ENCODE measurements at regions not wholly inside any gene's neighbourhood (a gene's known extent, or its start where the extent isn't known, plus 50 kb on each side); places are given as distances from the start of the nearest gene placed in this dataset.

GRCh38 chr12:46497739-46498138, 125.2 kb upstream of the SLC38A2 start:
- TF ChIP-seq RFX5 (IDR thresholded peaks at IDR 0.05) = no peak
- no peak for TF ChIP-seq HDAC2 (IDR thresholded peaks at IDR 0.05)
- TF ChIP-seq RNF2 (IDR thresholded peaks at IDR 0.05; ENCODE audit: borderline replicate concordance, low read depth) = no peak
- no peak for TF ChIP-seq CBX2 (IDR thresholded peaks at IDR 0.05; ENCODE audit: borderline replicate concordance, low read depth)
- no peak for TF ChIP-seq NR3C1 (IDR thresholded peaks at IDR 0.05)
- no peak for TF ChIP-seq EHF (CRISPR knock-in tag; IDR thresholded peaks at IDR 0.05)
- no peak for TF ChIP-seq SMC3 (IDR thresholded peaks at IDR 0.05)
- TF ChIP-seq BCL3 (IDR thresholded peaks at IDR 0.05) = no peak
- no peak for TF ChIP-seq ZFP36 (IDR thresholded peaks at IDR 0.05; ENCODE audit: borderline replicate concordance, partially characterized antibody)
- no peak for TF ChIP-seq SREBF2 (IDR thresholded peaks at IDR 0.05)
- no peak for TF ChIP-seq CHD2 (IDR thresholded peaks at IDR 0.05; ENCODE audit: low read length, partially characterized antibody)
- TF ChIP-seq EP300 (IDR thresholded peaks at IDR 0.05) = no peak
- no peak for TF ChIP-seq ESRRA (IDR thresholded peaks at IDR 0.05; ENCODE audit: borderline replicate concordance, low read length)
- TF ChIP-seq RAD21 (conservative IDR thresholded peaks at IDR 0.05 in 1 of 2, IDR thresholded peaks at IDR 0.05 in 1 of 2) = no peak
- TF ChIP-seq MAFK (IDR thresholded peaks at IDR 0.05; ENCODE audit: partially characterized antibody) = no peak
- TF ChIP-seq BHLHE40 (IDR thresholded peaks at IDR 0.05; ENCODE audit: low read depth, low read length) = no peak
- TF ChIP-seq HMGXB4 (CRISPR knock-in tag; IDR thresholded peaks at IDR 0.05; ENCODE audit: borderline replicate concordance) = no peak
- no peak for TF ChIP-seq MAZ (IDR thresholded peaks at IDR 0.05; ENCODE audit: borderline replicate concordance, low read depth, low read length)
- no peak for TF ChIP-seq REST (IDR thresholded peaks at IDR 0.05)
- TF ChIP-seq HOXB13 (CRISPR knock-in tag; IDR thresholded peaks at IDR 0.05; ENCODE audit: low read depth) = no peak
- H3K4me3 ChIP-seq = no peak overlapping the region
- no peak overlapping the region for H3K4me2 ChIP-seq
- 95% methylated on average over 1 of the region's 1 CpG for WGBS (ENCODE audit: missing lambda C conversion rate)
- ATAC-seq = no peak
- peak; percentile 49 for FAIRE-seq
- ChIA-PET CTCF (interaction anchor here (0.7 to 1.9 kb wide), 4 partner anchors 10 to 112 kb away, joined by 3 to 5 read pairs (median 3); no protein-coding TSS in a partner anchor), POLR2A (no interaction called here)
- peak overlapping the region in 1 of 2 experiments; percentile 75; a peak in 3 of 6 replicates for H3K27ac ChIP-seq
- H3K9me3 ChIP-seq = peaks cover 21% of the 10 kb centered on the region
- no peak for DNase-seq (ENCODE audit: low read depth in 1 of 2, low spot score in 1 of 2)
- peaks cover 24% of the 10 kb centered on the region for H3K4me1 ChIP-seq

GRCh38 chr12:46494424-46494823, 121.9 kb upstream of the SLC38A2 start:
- Histone ChIP-seq H3K4me1 (peaks cover 54% of the 10 kb centered on the region), H3K27ac (peak overlapping the region; percentile 88 to 92), H3K4me3 (no peak overlapping the region), H3K4me2 (peak overlapping the region; percentile 74), H3K9me3 (no peaks in the 10 kb centered on the region)
- POLR2A ChIA-PET = interaction anchor here (1.1 to 1.7 kb wide), 2 partner anchors 29 to 108 kb away, joined by 4 to 8 read pairs; no protein-coding TSS in a partner anchor
- peak; percentile 52 to 70; a peak in 3 of 6 replicates for ATAC-seq
- WGBS (ENCODE audit: missing lambda C conversion rate) = 2% methylated on average over 1 of the region's 1 CpG
- peak in 1 of 2 experiments; percentile 85 for DNase-seq (ENCODE audit: low read depth in 1 of 2, low spot score in 1 of 2)
- CTCF ChIA-PET = no interaction called here
- FAIRE-seq = peak; percentile 97
- TF ChIP-seq BCL3 (IDR thresholded peaks at IDR 0.05) (no peak; the same call in 2 of the 3 replicates), CEBPB (IDR thresholded peaks at IDR 0.05) (peak; percentile 31 to 36; a peak in 2 of 4 replicates), ESRRA (IDR thresholded peaks at IDR 0.05; ENCODE audit: borderline replicate concordance, low read length) (no peak), MYC (IDR thresholded peaks at IDR 0.05; ENCODE audit: borderline replicate concordance, low read length) (no peak), PBX3 (IDR thresholded peaks at IDR 0.05) (peak; percentile 43; the same call in 1 of the 2 replicates), MAZ (IDR thresholded peaks at IDR 0.05; ENCODE audit: borderline replicate concordance, low read depth, low read length) (no peak), JUNB (IDR thresholded peaks at IDR 0.05) (peak; percentile 51; the same call in 1 of the 2 replicates), BHLHE40 (IDR thresholded peaks at IDR 0.05; ENCODE audit: low read depth, low read length) (no peak), EP300 (IDR thresholded peaks at IDR 0.05) (peak; percentile 58 to 64; a peak in 2 of 5 replicates), PHF8 (IDR thresholded peaks at IDR 0.05; ENCODE audit: borderline replicate concordance, low read depth) (no peak), RAD21 (conservative IDR thresholded peaks at IDR 0.05 in 1 of 2, IDR thresholded peaks at IDR 0.05 in 1 of 2) (peak in 1 of 2 experiments; percentile 42; a peak in 3 of 5 replicates), JUN (IDR thresholded peaks at IDR 0.05) (0 out of 5 replicates have a peak, but pooled peaks of 1 of the 2 experiments have one; percentile 9)

All from A549 (cell line).